Kidney epithelial cell (primary cell): ENCODE measurements at regions not wholly inside any gene's neighbourhood (a gene's known extent, or its start where the extent isn't known, plus 50 kb on each side); places are given as distances from the start of the nearest gene placed in this dataset.

Experiments used
- DNase-seq: peaks from one replicate; pipeline ENCODE4 v3.0.0-alpha.2; 2010; ENCODE audit warnings: low read depth
- H3K27me3 ChIP-seq: 2 replicates; pipeline ENCODE4 v1.6.0; 2011; ENCODE audit warnings: low read length; ENCODE audit not compliant: control insufficient read depth, insufficient read depth
- H3K36me3 ChIP-seq: 2 replicates; pipeline ENCODE4 v1.5.1; 2011; ENCODE audit warnings: low read length; ENCODE audit not compliant: control insufficient read depth, insufficient read depth
- H3K4me3 ChIP-seq: 2 replicates; pipeline ENCODE4 v1.5.1; 2011; ENCODE audit warnings: low read depth, mild to moderate bottlenecking, control low read depth, low read length
- TF ChIP-seq, protein P1 (sequence below): IDR thresholded peaks from 2 replicates; pipeline ENCODE4 v1.5.1; 2011; ENCODE audit warnings: mild to moderate bottlenecking, moderate library complexity, low read length, control low read depth, inconsistent platforms; ENCODE audit not compliant: insufficient read depth, poor library complexity, severe bottlenecking

DNA sequence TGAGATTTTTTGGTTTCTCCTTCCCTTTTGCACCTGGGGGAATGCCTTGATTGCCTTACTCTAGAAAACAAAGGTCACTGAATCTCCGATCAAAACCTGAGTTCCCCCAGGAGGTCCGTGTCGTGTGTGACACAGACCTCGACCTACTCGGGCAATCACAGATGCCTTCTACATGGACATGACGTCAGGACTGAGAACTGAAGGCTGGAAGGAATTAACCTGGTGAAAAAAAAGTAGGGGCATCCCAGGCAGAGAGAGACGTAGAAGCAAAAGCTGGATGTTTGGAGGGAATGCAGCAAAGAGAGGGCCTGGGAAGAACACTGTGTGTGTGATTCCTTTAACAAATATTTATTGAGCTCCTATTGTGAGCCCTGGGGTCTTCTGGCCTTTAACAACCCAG is 178.0 kb downstream of the PRDM2 start:
- Histone ChIP-seq H3K4me3 (no peak overlapping the region), H3K27me3 (no peaks in the 10 kb centered on the region), H3K36me3 (no peaks in the 10 kb centered on the region)
- TF ChIP-seq, protein P1, sequence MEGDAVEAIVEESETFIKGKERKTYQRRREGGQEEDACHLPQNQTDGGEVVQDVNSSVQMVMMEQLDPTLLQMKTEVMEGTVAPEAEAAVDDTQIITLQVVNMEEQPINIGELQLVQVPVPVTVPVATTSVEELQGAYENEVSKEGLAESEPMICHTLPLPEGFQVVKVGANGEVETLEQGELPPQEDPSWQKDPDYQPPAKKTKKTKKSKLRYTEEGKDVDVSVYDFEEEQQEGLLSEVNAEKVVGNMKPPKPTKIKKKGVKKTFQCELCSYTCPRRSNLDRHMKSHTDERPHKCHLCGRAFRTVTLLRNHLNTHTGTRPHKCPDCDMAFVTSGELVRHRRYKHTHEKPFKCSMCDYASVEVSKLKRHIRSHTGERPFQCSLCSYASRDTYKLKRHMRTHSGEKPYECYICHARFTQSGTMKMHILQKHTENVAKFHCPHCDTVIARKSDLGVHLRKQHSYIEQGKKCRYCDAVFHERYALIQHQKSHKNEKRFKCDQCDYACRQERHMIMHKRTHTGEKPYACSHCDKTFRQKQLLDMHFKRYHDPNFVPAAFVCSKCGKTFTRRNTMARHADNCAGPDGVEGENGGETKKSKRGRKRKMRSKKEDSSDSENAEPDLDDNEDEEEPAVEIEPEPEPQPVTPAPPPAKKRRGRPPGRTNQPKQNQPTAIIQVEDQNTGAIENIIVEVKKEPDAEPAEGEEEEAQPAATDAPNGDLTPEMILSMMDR = no peak
- DNase-seq = no peak

DNA sequence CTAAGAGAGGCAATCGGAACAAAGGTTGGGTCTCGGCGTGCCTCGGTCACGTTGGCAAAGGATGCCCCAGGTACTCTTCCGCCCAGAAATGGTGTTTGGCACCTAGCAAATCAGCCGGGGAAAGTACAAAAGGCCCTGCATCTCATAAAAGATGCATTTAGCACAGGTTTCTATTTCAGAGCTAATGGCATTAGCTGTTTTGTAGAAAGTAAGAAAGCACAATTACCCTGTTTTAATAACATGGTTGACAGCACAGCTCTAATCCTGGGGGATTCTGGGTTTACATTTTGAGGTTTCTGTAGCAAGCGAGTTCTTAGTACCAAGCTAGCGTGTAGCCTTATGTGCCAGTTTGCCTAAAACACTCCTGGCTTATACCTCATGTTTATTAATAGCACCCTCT is 178.5 kb downstream of the PRDM2 start:
- H3K27me3 ChIP-seq = no peaks in the 10 kb centered on the region
- no peak for DNase-seq
- H3K36me3 ChIP-seq = no peaks in the 10 kb centered on the region
- no peak overlapping the region for H3K4me3 ChIP-seq
- TF ChIP-seq, protein P1 = no peak

DNA sequence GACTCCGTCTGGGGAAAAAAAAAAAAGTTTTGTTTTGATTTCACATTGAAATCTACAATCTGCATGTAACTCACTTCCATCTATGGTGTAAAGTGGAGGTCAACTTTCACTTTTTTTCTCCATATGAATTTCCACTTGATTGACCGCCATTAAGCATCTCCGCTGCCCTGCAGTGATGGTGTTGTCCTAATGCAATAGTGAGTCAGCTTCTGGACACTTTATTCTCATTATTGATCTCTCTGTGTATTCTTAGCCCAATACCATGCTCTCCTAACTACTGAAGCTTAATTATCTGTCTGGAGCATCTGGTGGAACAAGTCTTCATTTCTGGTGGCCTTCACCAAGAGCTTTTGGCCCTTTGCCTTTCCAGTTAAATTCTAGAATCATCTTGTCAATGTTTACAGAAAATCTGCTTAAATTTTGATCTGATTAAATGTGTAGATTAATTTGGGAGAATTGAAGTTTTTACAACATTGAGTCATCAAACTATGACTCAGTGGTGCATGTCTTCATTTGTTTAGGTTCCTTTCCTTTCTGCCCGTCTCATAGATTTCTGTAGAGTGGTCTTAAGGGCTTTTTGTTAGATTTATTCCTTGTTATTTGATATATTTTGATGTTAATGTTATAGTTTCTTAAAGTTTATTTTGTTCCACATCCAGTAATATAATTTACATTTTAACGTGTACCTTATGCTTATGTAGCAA is 181.5 kb downstream of the PRDM2 start:
- TF ChIP-seq, protein P1 = no peak
- H3K4me3 ChIP-seq = no peak overlapping the region
- DNase-seq = no peak
- H3K36me3 ChIP-seq = no peaks in the 10 kb centered on the region
- H3K27me3 ChIP-seq = no peaks in the 10 kb centered on the region

DNA sequence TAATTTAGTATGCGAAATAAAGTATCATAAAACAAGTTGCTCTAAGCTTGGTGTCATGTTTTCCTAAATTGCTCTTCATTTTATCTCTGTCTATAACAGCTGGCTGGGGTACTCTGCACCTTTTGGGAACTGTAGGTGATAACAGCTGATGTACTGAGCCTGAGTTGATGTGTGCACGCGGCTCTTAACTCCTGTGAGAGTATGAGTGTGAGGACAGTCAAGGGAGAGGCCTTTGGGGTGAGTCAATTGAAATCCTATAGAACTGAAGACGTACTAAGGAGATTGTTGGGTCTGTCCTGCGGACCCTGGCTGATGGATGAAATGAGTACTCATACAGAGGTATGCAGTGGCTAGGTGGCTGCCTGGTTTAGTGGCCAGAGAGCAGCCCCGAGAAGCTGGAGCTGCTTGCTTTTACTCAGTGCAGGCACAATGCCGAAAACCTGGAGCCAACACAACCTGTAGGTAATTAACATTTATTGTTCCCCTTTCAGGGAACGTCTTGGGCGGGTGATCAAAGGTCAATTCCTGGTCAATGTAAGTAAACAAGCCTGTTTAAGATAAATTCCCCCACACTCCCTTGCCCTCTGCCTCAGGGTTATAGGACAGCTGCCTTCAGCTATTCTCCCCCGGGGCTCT is 188.5 kb downstream of the PRDM2 start:
- H3K36me3 ChIP-seq = no peaks in the 10 kb centered on the region
- no peak for DNase-seq
- TF ChIP-seq, protein P1 = no peak
- H3K4me3 ChIP-seq = no peak overlapping the region
- H3K27me3 ChIP-seq = peaks cover 19% of the 10 kb centered on the region

GRCh38 chr1:13889495-13889894 is 189.5 kb downstream of the PRDM2 start:
- no peak overlapping the region for H3K4me3 ChIP-seq
- H3K27me3 ChIP-seq = peaks cover 20% of the 10 kb centered on the region
- H3K36me3 ChIP-seq = no peaks in the 10 kb centered on the region
- DNase-seq = no peak
- TF ChIP-seq, protein P1 = no peak

DNA sequence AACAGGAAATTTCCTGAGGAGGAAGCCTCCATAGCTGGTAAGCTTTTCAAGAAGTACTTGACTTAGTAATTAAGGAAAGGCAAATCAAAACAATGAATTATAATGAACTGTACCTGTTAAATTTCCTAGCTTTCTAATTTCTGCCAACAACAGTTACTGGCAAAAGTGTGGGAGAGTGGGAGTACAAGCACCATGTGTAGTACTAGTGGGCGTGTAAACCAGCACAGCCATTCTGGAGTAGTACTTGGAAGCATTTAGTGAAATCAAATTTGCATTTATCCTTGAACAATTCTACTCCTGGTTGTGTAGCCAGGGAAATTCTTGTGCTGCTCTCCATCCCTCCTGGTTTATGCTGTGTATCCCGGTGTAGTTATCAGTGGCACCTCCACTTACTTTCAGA is 190.8 kb downstream of the PRDM2 start:
- TF ChIP-seq, protein P1 = no peak
- DNase-seq = no peak
- no peaks in the 10 kb centered on the region for H3K36me3 ChIP-seq
- no peak overlapping the region for H3K4me3 ChIP-seq
- H3K27me3 ChIP-seq = peaks cover 23% of the 10 kb centered on the region
